IPS-18a (cell line): ENCODE measurements at regions not wholly inside any gene's neighbourhood (a gene's known extent, or its start where the extent isn't known, plus 50 kb on each side); places are given as distances from the start of the nearest gene placed in this dataset.

Source experiments
- H3K27ac ChIP-seq: one replicate; pipeline ENCODE4 v1.5.1; 2013; ENCODE audit warnings: low read length
- H3K27me3 ChIP-seq: one replicate; pipeline ENCODE4 v1.6.1; 2013; ENCODE audit warnings: mild to moderate bottlenecking, low read length; ENCODE audit not compliant: control insufficient read depth, insufficient read depth
- H3K36me3 ChIP-seq: one replicate; pipeline ENCODE4 v1.6.1; 2013; ENCODE audit warnings: low read depth, low read length; ENCODE audit not compliant: control insufficient read depth
- H3K4me1 ChIP-seq: one replicate; pipeline ENCODE4 v1.6.1; 2013; ENCODE audit warnings: low read depth, low read length; ENCODE audit not compliant: control insufficient read depth
- H3K4me3 ChIP-seq: one replicate; pipeline ENCODE4 v1.5.1; 2013; ENCODE audit warnings: low read length
- H3K9ac ChIP-seq: one replicate; pipeline ENCODE4 v1.6.1; 2013; ENCODE audit warnings: mild to moderate bottlenecking, low read length, moderate library complexity
- H3K9me3 ChIP-seq: one replicate; pipeline ENCODE4 v1.6.1; 2013; ENCODE audit warnings: low read depth, low read length; ENCODE audit not compliant: control insufficient read depth

DNA sequence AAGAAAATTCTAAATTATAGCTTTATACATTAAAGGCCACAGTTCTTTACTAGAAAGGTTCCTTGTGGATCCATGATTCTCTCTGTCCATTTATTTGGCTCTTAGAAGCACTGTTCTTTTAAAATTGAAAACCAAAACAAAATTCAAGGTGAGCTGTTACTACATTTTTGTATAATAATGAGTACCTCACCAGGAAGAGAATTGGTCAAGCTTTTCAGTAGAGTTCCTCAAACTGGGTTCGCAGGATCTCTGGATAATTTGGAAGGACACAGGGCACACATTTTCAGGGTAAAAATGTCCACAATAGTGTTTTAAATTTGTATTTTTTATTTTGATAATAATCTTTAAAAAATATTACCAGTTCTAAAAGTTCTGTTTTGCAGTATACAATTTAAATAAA lies 93.0 kb downstream of the PPP1R3A start:
- H3K27me3 ChIP-seq = no peaks in the 10 kb centered on the region
- H3K9me3 ChIP-seq = no peaks in the 10 kb centered on the region
- no peak overlapping the region for H3K9ac ChIP-seq
- peaks cover 24% of the 10 kb centered on the region for H3K4me1 ChIP-seq
- H3K36me3 ChIP-seq = no peaks in the 10 kb centered on the region
- H3K27ac ChIP-seq = no peak overlapping the region
- H3K4me3 ChIP-seq = no peak overlapping the region

DNA sequence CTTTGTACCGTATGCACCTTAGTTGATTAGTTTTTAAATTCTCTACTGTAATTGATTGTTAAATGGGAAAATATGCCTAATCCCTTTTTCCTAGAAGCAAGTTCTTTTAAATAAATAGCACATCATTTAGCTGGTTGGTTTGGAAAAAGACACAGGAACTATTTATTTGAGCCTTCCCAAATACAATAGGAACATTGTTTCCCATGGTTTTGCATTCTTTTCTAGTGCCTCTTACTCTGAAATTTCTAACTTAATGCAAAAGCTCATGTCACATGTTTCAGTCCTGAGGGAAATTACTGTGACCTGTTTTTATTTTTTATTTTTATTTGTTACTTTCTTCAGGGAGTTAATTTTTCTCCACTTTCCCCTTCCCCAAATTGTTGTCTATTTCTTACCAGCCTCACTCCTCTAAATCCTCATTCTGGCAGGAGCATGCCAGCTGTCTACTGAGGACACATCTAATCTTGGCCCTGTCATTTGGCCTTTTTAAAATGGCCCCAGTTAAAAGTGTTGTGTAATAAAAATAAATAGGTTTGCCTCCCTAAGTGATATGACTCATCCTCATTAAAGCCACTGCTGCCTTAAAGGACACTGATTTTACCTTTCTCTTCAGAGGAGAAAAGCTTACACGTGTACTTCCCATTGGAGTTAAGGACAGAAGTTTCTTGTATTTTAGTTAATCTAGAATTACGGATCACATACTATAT lies 94.5 kb downstream of the PPP1R3A start:
- Histone ChIP-seq H3K27me3 (no peaks in the 10 kb centered on the region), H3K27ac (no peak overlapping the region), H3K36me3 (no peaks in the 10 kb centered on the region), H3K9me3 (no peaks in the 10 kb centered on the region), H3K4me1 (peaks cover 24% of the 10 kb centered on the region), H3K4me3 (no peak overlapping the region), H3K9ac (no peak overlapping the region)

DNA sequence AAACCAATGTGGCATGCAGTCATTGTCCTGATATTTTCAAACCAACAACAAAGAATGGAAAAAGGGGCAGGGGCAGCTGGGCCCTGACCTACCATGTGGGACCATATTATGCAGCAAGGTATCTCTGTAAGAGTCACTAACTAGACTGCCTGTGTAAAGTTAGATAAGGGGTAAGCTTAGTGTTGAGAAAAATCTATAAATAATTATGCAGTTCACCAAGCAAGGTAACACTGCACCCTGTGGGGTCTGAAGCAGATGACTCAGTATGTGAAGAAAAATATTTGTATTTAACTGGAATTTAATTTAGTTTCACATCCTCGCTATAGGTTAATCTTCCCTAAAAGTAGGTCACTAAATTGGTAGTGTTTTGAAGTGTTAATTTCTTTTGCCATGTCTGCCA lies 99.3 kb downstream of the PPP1R3A start:
- no peaks in the 10 kb centered on the region for H3K9me3 ChIP-seq
- peaks cover 6% of the 10 kb centered on the region for H3K4me1 ChIP-seq
- H3K9ac ChIP-seq = no peak overlapping the region
- no peak overlapping the region for H3K4me3 ChIP-seq
- H3K27ac ChIP-seq = no peak overlapping the region
- no peaks in the 10 kb centered on the region for H3K27me3 ChIP-seq
- H3K36me3 ChIP-seq = no peaks in the 10 kb centered on the region

DNA sequence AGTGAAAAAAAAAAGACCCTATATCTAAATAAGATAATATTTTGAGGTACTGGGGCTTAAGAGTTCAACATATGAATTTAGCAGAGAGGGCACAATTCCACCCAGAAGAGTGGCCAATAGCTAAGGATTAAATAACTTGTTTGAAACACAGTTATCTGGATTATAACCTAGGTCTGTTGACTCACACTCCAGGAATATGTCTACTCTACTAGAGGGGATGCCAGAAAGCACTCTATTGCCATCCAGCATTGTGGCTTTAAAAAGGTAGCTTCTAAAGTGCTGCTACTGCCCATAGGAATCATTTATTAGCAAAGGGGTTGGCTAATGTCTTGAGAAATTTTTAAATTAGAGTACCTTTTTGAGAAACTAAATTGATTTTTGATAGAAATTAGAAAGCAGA lies 102.2 kb downstream of the PPP1R3A start:
- no peaks in the 10 kb centered on the region for H3K36me3 ChIP-seq
- no peaks in the 10 kb centered on the region for H3K27me3 ChIP-seq
- H3K4me3 ChIP-seq = no peak overlapping the region
- H3K9me3 ChIP-seq = no peaks in the 10 kb centered on the region
- H3K9ac ChIP-seq = no peak overlapping the region
- no peaks in the 10 kb centered on the region for H3K4me1 ChIP-seq
- H3K27ac ChIP-seq = no peak overlapping the region

DNA sequence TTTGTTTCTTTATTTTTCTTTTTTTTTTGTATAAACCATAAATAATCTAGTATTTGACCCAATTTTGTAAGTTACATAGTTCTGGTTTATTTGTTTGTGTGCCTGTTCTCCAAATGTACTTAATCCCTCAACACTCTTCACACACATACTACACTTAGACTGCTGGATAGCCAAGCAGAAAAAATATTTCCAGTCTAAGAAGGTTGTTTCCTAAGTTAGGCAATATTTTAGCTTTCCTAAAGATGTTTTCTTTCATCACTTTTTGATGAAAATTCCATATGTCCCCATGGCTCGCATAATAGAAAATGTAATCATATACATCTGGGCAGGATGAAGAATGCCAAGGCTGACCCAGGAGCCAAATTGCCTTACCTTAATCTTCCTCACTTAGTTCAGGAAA lies 105.3 kb downstream of the PPP1R3A start:
- H3K27ac ChIP-seq = no peak overlapping the region
- no peak overlapping the region for H3K4me3 ChIP-seq
- H3K4me1 ChIP-seq = no peaks in the 10 kb centered on the region

DNA sequence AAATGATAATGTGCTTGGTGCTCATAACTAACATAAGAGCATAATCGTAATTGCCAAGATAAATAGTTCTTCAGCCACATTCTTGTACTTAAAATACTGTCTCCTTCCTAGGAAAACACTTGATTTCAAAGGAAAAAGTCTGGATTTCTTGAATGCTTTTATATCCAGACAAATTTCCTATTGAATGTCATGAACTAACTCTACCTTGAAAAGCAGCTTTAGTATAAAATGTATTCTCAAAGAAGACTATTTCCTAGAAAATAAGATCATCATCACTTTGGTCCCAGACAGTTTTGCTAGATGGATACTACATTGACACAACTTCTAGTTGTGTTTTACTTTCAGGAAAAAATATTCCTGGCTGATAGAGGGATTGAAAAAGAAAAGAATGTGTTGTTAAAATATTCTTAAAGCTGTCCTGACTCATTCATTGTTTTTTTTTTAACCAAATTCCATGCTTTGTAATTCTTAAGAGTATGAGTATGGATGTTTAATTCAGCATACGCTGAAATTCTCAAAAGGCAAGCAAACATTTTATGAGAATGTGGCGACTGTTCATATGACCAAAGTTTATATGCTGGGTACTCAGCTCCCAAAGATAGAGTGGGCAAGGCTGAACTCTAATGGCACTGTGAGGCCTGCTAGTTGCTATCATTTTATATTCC lies 106.1 kb downstream of the PPP1R3A start:
- Histone ChIP-seq H3K9me3 (no peaks in the 10 kb centered on the region), H3K27ac (no peak overlapping the region), H3K36me3 (no peaks in the 10 kb centered on the region), H3K4me3 (no peak overlapping the region), H3K4me1 (no peaks in the 10 kb centered on the region), H3K9ac (no peak overlapping the region), H3K27me3 (no peaks in the 10 kb centered on the region)

More for the DNA sequence above, 105.3 kb downstream of the PPP1R3A start:
- H3K27me3 ChIP-seq = no peaks in the 10 kb centered on the region
- no peak overlapping the region for H3K9ac ChIP-seq
- no peaks in the 10 kb centered on the region for H3K36me3 ChIP-seq
- H3K9me3 ChIP-seq = no peaks in the 10 kb centered on the region

DNA sequence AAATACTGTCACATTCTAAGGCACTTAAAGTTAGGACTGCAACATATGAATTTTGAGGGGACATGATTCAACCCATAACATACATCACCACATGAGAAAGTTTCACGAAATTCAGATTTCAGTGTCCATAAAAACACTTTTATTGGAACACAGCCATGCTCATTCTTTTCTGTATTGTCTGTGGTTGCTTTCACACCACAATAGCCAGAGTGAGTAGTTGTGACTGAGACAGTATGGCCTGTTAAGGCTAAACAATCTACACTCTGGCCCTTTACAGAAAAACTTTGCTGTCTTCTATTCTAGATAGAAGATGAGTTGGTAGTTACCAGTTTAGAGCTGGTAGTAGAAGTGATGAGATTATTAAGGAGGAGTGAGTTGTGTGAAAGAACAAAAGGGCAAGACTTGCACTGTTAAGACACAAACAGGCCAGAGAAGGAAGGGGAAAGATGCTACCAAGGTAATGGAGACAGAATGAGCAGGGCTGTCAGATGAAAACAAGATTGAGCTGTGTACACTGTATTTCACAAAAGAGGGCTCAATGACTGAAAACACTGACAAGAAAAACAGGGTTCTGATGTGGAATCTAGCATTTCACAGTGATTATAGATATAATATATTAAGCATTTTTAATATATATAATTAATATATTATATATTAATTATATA lies 108.6 kb downstream of the PPP1R3A start:
- H3K9me3 ChIP-seq = no peaks in the 10 kb centered on the region
- H3K4me3 ChIP-seq = no peak overlapping the region
- no peak overlapping the region for H3K27ac ChIP-seq
- no peaks in the 10 kb centered on the region for H3K27me3 ChIP-seq
- H3K9ac ChIP-seq = no peak overlapping the region
- H3K4me1 ChIP-seq = no peaks in the 10 kb centered on the region
- no peaks in the 10 kb centered on the region for H3K36me3 ChIP-seq

DNA sequence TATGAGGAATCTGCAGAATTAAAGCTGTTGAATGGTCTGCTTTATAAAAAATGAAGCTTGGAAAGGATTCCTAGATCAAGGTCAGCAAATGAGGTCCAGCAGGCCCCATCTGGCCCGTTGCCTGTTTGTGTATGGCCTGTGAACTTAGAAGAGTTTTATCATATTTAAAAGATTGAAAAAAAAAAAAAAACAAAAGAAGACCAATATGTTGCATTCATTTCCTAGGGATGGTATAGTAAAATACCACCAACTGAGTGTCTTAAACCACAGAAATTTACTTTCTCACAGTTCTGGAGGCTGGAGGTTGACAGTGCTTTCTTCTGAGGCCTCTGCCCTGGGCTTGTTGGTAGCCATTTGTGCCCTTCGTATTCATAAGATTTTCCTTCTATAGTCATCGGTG lies 109.2 kb downstream of the PPP1R3A start:
- Histone ChIP-seq H3K27me3 (no peaks in the 10 kb centered on the region), H3K4me1 (no peaks in the 10 kb centered on the region), H3K9ac (no peak overlapping the region), H3K4me3 (no peak overlapping the region), H3K9me3 (no peaks in the 10 kb centered on the region), H3K36me3 (no peaks in the 10 kb centered on the region), H3K27ac (no peak overlapping the region)

DNA sequence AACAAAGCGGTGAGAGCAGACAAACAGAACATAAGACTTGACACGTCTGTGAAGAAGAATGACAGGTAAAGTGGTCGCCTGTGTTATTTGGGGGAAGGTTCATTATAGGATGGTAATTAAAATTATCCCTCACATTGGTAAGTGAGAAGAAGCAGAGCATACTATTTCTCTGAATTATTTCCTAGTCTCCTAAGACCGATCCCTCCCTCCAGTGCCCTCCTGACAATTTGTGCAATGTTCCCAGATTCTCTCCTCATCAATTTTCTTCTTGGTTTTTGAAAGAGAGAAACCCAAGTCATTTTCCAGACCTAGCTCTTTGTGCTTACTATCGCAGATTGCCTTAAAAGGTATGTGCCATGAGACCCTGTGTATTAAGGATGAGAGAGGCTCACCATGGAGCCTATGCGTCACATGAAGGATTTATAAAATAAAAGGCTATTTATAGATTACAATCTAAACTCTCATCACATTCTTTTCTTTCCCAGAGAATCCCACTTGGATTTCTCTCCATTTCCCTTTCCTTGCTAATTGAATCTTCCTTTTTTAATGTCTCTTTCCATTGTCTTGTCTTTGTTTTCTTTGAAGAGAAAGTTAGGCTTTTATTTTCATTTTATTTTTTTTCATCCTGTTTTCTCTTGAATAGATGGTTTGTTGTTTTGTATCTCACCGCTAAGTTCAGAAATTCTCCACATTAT lies 112.0 kb downstream of the PPP1R3A start:
- no peaks in the 10 kb centered on the region for H3K4me1 ChIP-seq
- H3K36me3 ChIP-seq = no peaks in the 10 kb centered on the region
- H3K27ac ChIP-seq = no peak overlapping the region
- no peaks in the 10 kb centered on the region for H3K27me3 ChIP-seq
- H3K9me3 ChIP-seq = no peaks in the 10 kb centered on the region
- no peak overlapping the region for H3K4me3 ChIP-seq
- no peak overlapping the region for H3K9ac ChIP-seq

DNA sequence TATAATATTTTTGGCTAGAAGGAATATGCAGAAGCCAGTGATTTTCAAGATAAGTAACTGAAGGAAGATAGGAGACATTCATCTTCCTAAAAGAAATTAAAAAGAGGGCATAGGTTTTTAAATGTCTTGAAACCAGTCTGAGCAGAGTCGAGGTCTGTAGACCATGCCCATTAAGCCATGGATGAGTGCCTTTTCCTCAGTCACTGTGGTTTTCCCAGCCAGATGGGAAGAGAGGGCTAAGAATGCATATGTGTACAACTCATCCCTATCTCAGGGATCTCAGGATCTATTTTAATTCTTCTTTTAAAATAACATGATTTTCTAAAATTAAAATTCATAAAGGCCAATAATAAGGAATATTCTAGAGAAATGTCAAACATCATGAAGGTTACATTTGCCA lies 112.8 kb downstream of the PPP1R3A start:
- H3K27ac ChIP-seq = no peak overlapping the region

DNA sequence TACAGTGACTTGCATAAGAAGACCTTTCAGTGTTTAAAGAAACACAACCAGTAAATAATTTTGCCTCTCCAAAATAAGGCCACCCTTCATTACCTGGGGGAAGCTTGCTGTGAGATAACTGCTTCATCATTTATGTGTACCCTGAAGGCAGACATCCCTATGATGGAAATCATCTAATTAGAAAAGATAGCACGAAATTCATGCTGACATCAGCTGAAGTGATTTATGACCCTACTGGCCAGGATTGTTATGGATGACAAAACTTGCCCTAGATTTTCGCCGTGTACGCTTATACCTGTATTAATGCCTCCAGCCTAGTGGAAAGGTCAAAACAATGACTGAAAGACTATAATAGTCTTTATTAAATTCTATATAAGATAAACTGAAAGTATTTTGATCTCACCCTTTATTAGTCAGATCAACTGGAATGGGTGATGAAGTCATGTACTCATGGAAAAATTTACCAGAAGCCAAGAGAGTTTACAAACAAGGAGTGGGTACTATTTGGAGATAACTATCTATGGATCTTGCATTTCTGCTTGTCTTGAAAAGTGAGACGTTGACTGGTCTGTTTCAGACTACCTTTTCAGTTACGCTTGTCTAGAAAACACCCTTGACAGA lies 114.2 kb downstream of the PPP1R3A start:
- Histone ChIP-seq H3K4me1 (no peaks in the 10 kb centered on the region), H3K27ac (no peak overlapping the region), H3K9me3 (no peaks in the 10 kb centered on the region), H3K4me3 (no peak overlapping the region), H3K9ac (no peak overlapping the region), H3K36me3 (no peaks in the 10 kb centered on the region), H3K27me3 (no peaks in the 10 kb centered on the region)

More for the DNA sequence above, 112.8 kb downstream of the PPP1R3A start:
- H3K9ac ChIP-seq = no peak overlapping the region
- no peaks in the 10 kb centered on the region for H3K9me3 ChIP-seq
- H3K4me1 ChIP-seq = no peaks in the 10 kb centered on the region
- H3K4me3 ChIP-seq = no peak overlapping the region
- H3K27me3 ChIP-seq = no peaks in the 10 kb centered on the region
- no peaks in the 10 kb centered on the region for H3K36me3 ChIP-seq
